Chondrocyte (in vitro differentiated cells): ENCODE measurements at regions not wholly inside any gene's neighbourhood (a gene's known extent, or its start where the extent isn't known, plus 50 kb on each side); places are given as distances from the start of the nearest gene placed in this dataset.

Experiments used
- DNase-seq: peaks from one replicate; pipeline ENCODE4 v3.0.0; 2021; ENCODE audit warnings: mixed read lengths, low spot score
- H3K27ac Mint-ChIP-seq: one replicate; pipeline ENCODE4 v1.8.0; 2021; ENCODE audit warnings: mild to moderate bottlenecking, moderate library complexity, mixed read lengths; ENCODE audit not compliant: unreplicated experiment
- H3K27me3 Mint-ChIP-seq: 2 replicates; pipeline ENCODE4 v1.8.0; 2021; ENCODE audit warnings: low read depth, mixed read lengths
- H3K36me3 Mint-ChIP-seq: 2 replicates; pipeline ENCODE4 v1.8.0; 2021; ENCODE audit warnings: low read depth, mixed read lengths
- H3K4me1 Mint-ChIP-seq: 2 replicates; pipeline ENCODE4 v1.8.0; 2021; ENCODE audit warnings: low read depth, mild to moderate bottlenecking, mixed read lengths
- H3K4me3 Mint-ChIP-seq: one replicate; pipeline ENCODE4 v1.8.0; 2021; ENCODE audit warnings: mild to moderate bottlenecking, moderate library complexity, mixed read lengths; ENCODE audit not compliant: unreplicated experiment
- H3K9me3 Mint-ChIP-seq: 2 replicates; pipeline ENCODE4 v1.8.0; 2021; ENCODE audit warnings: low read depth, mixed read lengths
- TF ChIP-seq, protein P1 (sequence below): fragments of 200-600 bp; sonication (generic); IDR thresholded peaks from 2 replicates; pipeline ENCODE4 v1.5.0; 2021; ENCODE audit warnings: antibody characterized with exemption, mild to moderate bottlenecking, moderate library complexity

DNA sequence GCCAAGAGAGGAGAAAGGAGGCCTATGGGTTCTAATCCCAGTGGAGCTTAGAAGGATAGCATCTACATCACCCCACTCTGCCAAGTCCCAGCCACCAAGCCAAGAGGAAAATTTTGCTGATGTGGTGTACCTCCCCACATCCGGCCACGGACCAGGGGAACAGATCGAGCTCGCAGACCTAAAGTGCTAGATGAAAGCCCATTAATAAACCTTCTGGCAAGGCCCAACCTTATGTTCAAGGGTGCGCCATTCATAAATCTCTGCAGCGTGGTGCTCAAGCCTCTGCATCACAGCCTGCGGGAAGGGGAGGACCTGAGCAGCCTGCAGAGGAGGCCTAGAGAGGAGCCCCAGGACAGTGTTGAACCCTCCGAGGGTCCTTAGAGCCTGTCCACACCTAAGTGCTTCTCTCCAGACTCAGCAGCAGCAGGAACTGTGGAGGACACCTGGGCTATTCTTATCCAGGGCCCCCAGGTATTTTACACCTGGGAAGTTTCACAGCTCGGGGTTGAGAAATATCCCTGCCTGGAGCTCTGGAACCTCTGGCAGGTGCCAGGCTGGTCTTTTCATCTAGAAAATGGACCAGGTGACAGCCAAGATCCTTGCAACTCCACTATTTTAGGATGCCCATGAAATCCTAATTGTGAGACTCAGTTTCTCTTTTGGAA is 68.0 kb downstream of the MRPL46 start:
- Mint-ChIP-seq H3K36me3 (no peaks in the 10 kb centered on the region), H3K4me1 (no peaks in the 10 kb centered on the region), H3K27ac (no peak overlapping the region), H3K9me3 (no peaks in the 10 kb centered on the region), H3K4me3 (no peak overlapping the region), H3K27me3 (peaks cover 6% of the 10 kb centered on the region)
- DNase-seq, result no peak
- TF ChIP-seq, protein P1, sequence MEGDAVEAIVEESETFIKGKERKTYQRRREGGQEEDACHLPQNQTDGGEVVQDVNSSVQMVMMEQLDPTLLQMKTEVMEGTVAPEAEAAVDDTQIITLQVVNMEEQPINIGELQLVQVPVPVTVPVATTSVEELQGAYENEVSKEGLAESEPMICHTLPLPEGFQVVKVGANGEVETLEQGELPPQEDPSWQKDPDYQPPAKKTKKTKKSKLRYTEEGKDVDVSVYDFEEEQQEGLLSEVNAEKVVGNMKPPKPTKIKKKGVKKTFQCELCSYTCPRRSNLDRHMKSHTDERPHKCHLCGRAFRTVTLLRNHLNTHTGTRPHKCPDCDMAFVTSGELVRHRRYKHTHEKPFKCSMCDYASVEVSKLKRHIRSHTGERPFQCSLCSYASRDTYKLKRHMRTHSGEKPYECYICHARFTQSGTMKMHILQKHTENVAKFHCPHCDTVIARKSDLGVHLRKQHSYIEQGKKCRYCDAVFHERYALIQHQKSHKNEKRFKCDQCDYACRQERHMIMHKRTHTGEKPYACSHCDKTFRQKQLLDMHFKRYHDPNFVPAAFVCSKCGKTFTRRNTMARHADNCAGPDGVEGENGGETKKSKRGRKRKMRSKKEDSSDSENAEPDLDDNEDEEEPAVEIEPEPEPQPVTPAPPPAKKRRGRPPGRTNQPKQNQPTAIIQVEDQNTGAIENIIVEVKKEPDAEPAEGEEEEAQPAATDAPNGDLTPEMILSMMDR, result no peak

DNA sequence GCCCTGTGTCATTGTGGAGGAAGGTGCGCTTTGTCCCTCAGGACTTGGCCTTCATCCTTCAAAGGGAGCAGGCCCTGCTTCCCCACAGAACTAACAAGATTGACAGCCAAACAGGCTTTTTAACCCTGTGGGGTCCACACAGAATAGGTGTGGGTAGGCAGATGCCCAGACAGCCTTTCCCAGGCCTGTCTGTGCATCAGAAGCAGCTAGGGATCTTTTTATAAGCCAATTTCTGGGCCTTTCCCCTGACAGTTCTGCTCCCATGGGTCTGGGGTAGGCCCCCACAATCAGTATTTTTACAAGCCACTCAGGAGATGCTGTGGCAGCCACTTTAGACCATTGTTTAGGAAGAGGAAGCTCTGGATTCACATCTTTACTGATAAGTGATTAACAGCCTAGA is 69.2 kb downstream of the MRPL46 start:
- no peak for DNase-seq

DNA sequence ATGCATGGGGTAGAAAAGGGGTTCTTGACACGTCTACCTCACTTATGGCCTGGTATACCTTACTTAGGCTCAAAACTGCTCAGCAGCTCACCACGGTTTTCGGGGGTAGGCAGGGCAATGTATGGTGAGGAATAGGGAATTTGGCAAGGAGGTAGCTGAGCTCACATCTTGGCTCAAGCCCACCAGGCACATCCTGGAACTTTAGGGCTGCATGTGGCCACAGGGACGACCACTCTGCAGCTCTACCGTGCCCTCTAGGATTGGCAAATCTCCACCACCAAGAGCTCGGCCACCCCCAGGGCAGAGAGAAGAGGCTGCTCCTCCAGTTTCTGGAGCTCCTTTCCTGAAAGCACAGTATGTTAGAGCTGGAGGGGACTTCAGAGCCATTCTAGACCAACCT is 69.7 kb downstream of the MRPL46 start:
- DNase-seq, result no peak
- Mint-ChIP-seq H3K9me3 (no peaks in the 10 kb centered on the region), H3K27me3 (peaks cover 4% of the 10 kb centered on the region), H3K4me1 (no peaks in the 10 kb centered on the region), H3K4me3 (no peak overlapping the region), H3K27ac (no peak overlapping the region), H3K36me3 (no peaks in the 10 kb centered on the region)
- TF ChIP-seq, protein P1, result no peak

More for the DNA sequence above, 69.2 kb downstream of the MRPL46 start:
- Mint-ChIP-seq H3K27ac (no peak overlapping the region), H3K36me3 (no peaks in the 10 kb centered on the region), H3K4me3 (no peak overlapping the region), H3K27me3 (peaks cover 4% of the 10 kb centered on the region), H3K9me3 (no peaks in the 10 kb centered on the region), H3K4me1 (no peaks in the 10 kb centered on the region)
- TF ChIP-seq, protein P1, result no peak

DNA sequence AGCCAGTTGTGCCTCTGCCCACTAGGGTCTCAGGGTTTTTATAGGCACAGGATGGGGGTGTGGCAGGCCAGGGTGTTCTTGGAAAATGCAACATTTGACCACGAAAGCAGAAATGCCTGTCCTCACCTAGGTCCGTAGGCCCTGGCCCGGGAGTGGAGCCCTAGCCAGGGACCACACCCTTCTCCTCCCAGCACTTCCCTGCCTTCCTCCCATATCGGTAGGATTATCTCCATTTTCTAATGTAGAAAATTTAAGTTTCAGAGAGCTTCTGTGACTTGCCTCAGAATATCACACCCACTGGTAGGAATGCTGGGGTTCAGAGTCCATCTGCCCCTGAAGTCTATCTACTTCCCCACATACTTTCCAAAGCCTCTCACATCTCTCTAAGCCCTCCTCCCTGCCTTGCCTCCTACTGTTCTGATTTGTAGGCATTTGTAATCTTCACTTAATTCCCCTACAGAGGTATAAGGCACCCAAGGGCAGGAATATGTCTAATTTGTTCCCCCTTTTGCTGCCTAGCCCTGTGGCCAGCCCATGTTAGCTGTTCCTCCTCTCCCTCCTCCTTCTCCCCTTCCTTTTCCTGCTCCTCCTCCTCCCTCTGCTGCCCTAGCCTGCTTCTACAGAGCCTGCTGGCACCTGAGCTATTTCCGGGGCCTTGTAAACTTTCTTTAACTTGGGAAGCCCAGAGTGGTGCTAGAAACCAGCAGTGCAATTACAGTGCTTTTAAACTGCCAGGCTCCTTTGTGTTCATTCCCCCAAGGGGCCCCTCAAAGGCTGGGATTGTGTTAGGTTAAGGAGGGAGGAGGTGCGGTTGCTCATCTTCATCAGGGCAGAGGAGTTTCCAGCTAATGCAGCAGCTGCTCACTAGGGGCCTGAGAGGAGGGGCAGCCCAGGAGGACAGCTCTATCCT is 71.1 kb downstream of the MRPL46 start:
- no peak overlapping the region for H3K27ac Mint-ChIP-seq
- H3K36me3 Mint-ChIP-seq, result no peaks in the 10 kb centered on the region
- H3K9me3 Mint-ChIP-seq, result no peaks in the 10 kb centered on the region
- no peak overlapping the region for H3K4me3 Mint-ChIP-seq
- H3K27me3 Mint-ChIP-seq, result peaks cover 4% of the 10 kb centered on the region
- TF ChIP-seq, protein P1, result no peak
- DNase-seq, result no peak
- H3K4me1 Mint-ChIP-seq, result no peaks in the 10 kb centered on the region

DNA sequence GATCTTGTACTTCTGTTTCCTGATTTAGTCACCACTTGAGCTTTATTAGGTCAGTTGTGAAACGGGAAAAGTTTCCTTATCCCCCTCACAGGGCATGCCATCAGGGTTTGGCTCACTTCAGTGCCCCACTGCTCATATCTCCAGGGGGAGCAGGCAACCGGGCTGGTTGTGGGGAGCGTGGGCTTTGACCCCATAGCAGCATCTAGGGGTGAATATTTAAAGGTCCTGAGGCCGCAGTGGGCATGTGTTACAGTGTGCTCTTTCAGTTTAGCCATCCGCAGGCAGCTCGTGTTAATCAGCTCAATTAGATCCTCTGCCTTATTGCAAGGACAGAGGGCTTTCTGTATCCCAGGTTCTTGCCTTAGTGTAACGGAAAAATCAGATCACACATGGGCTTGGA is 71.9 kb downstream of the MRPL46 start:
- no peak for DNase-seq
- TF ChIP-seq, protein P1, result no peak
- Mint-ChIP-seq H3K27me3 (peaks cover 4% of the 10 kb centered on the region), H3K9me3 (no peaks in the 10 kb centered on the region), H3K4me1 (no peaks in the 10 kb centered on the region), H3K27ac (no peak overlapping the region), H3K4me3 (no peak overlapping the region), H3K36me3 (no peaks in the 10 kb centered on the region)
